GM12892 (cell line): ENCODE measurements at regions not wholly inside any gene's neighbourhood (a gene's known extent, or its start where the extent isn't known, plus 50 kb on each side); places are given as distances from the start of the nearest gene placed in this dataset.

Experiments
- DNase-seq: peaks from one replicate; pipeline ENCODE4 v3.0.0; 2011; ENCODE audit not compliant: insufficient read length
- FAIRE-seq: peaks from 2 replicates; lab custom pipeline; 2011; peaks lifted over from hg19 to GRCh38; lab: Jason Lieb, UNC
- POLR2A ChIP-seq: IDR thresholded peaks from 2 replicates; pipeline ENCODE4 v1.6.1; 2011; ENCODE audit warnings: low read depth, low read length, control low read depth
- POLR2AphosphoS5 ChIP-seq: IDR thresholded peaks from 2 replicates; pipeline ENCODE4 v1.6.1; 2011; ENCODE audit warnings: low read depth, low read length, control low read depth
- TAF1 ChIP-seq: IDR thresholded peaks from 2 replicates; pipeline ENCODE4 v1.6.1; 2011; ENCODE audit warnings: low read depth, mild to moderate bottlenecking, control low read depth, low read length, borderline replicate concordance

- no peak for FAIRE-seq
- no peak for DNase-seq
- TF ChIP-seq TAF1 (no peak), POLR2A (no peak), POLR2AphosphoS5 (no peak)
Measured at GRCh38 chr16:51008607-51009006, 142.5 kb downstream of the SALL1 start.

GRCh38 chr16:51008037-51008436 is 143.0 kb downstream of the SALL1 start:
- TF ChIP-seq POLR2A (no peak), POLR2AphosphoS5 (no peak), TAF1 (no peak)
- FAIRE-seq (no peak), DNase-seq (no peak)

GRCh38 chr16:51003850-51004566 is 147.1 kb downstream of the SALL1 start:
- FAIRE-seq, result no peak
- DNase-seq, result no peak
- TF ChIP-seq POLR2AphosphoS5 (no peak), POLR2A (no peak)

- no peak for DNase-seq
- FAIRE-seq, result no peak
- no peak for TF ChIP-seq POLR2AphosphoS5
- TF ChIP-seq TAF1, result no peak
- no peak for TF ChIP-seq POLR2A
Measured at GRCh38 chr16:51002881-51003490, 148.1 kb downstream of the SALL1 start.

- no peak for FAIRE-seq
Measured at GRCh38 chr16:50999181-50999580, 151.9 kb downstream of the SALL1 start.

GRCh38 chr16:50998411-50998810 is 152.7 kb downstream of the SALL1 start:
- no peak for FAIRE-seq
- TF ChIP-seq POLR2AphosphoS5 (no peak), TAF1 (no peak)
- DNase-seq, result no peak

More at GRCh38 chr16:50999181-50999580, 151.9 kb downstream of the SALL1 start:
- DNase-seq, result no peak
- TF ChIP-seq POLR2A (no peak), POLR2AphosphoS5 (no peak), TAF1 (no peak)

- TF ChIP-seq TAF1, result no peak
- TF ChIP-seq POLR2A, result no peak
- TF ChIP-seq POLR2AphosphoS5, result no peak
- DNase-seq (no peak), FAIRE-seq (no peak)
Measured at GRCh38 chr16:50997679-50998078, 153.4 kb downstream of the SALL1 start.

GRCh38 chr16:50996830-50997186 is 154.3 kb downstream of the SALL1 start:
- TF ChIP-seq POLR2A, result no peak
- TF ChIP-seq POLR2AphosphoS5, result no peak
- TF ChIP-seq TAF1, result no peak
- FAIRE-seq, result no peak
- no peak for DNase-seq

GRCh38 chr16:50996166-50996829 is 154.8 kb downstream of the SALL1 start:
- FAIRE-seq (no peak), DNase-seq (no peak)
- TF ChIP-seq POLR2A (no peak), POLR2AphosphoS5 (no peak), TAF1 (no peak)

GRCh38 chr16:50994995-50995394 is 156.1 kb downstream of the SALL1 start:
- TF ChIP-seq POLR2A (no peak), POLR2AphosphoS5 (no peak), TAF1 (no peak)
- FAIRE-seq (no peak), DNase-seq (no peak)

GRCh38 chr16:50992350-50993032 is 158.6 kb downstream of the SALL1 start:
- no peak for FAIRE-seq
- DNase-seq, result no peak
- TF ChIP-seq TAF1, result no peak
- TF ChIP-seq POLR2A, result no peak
- TF ChIP-seq POLR2AphosphoS5, result no peak
